Endothelial cell (in vitro differentiated cells): ENCODE measurements at regions not wholly inside any gene's neighbourhood (a gene's known extent, or its start where the extent isn't known, plus 50 kb on each side); places are given as distances from the start of the nearest gene placed in this dataset.

Source experiments
- DNase-seq: peaks from one replicate; pipeline ENCODE4 v3.0.0; 2021; ENCODE audit warnings: low spot score
- H3K27ac Mint-ChIP-seq: one replicate; pipeline ENCODE4 v1.8.0; 2021; ENCODE audit warnings: mixed read lengths, inconsistent platforms; ENCODE audit not compliant: unreplicated experiment
- H3K27me3 Mint-ChIP-seq: one replicate; pipeline ENCODE4 v1.8.0; 2021; ENCODE audit warnings: mild to moderate bottlenecking, moderate library complexity, mixed read lengths, inconsistent platforms; ENCODE audit not compliant: unreplicated experiment
- H3K36me3 Mint-ChIP-seq: one replicate; pipeline ENCODE4 v1.8.0; 2021; ENCODE audit warnings: mild to moderate bottlenecking, low read depth, mixed read lengths, inconsistent platforms; ENCODE audit not compliant: unreplicated experiment
- H3K4me1 Mint-ChIP-seq: one replicate; pipeline ENCODE4 v1.8.0; 2021; ENCODE audit warnings: mild to moderate bottlenecking, mixed read lengths, inconsistent platforms; ENCODE audit not compliant: unreplicated experiment
- H3K4me3 Mint-ChIP-seq: one replicate; pipeline ENCODE4 v1.8.0; 2021; ENCODE audit warnings: mild to moderate bottlenecking, mixed read lengths, inconsistent platforms; ENCODE audit not compliant: unreplicated experiment
- H3K9me3 Mint-ChIP-seq: one replicate; pipeline ENCODE4 v1.8.0; 2021; ENCODE audit warnings: mixed read lengths, inconsistent platforms; ENCODE audit not compliant: unreplicated experiment
- CTCF ChIP-seq: fragments of 200-600 bp; sonication (generic); IDR thresholded peaks from one replicate; pipeline ENCODE4 v1.5.0; 2021; ENCODE audit warnings: antibody characterized with exemption; ENCODE audit not compliant: unreplicated experiment

GRCh38 chr3:4220065-4220464 lies 83.1 kb upstream of the SETMAR start:
- no peaks in the 10 kb centered on the region for H3K36me3 Mint-ChIP-seq

GRCh38 chr3:4222574-4223175 lies 80.5 kb upstream of the SETMAR start:
- DNase-seq, result no peak
- no peaks in the 10 kb centered on the region for H3K4me1 Mint-ChIP-seq
- no peaks in the 10 kb centered on the region for H3K36me3 Mint-ChIP-seq
- H3K9me3 Mint-ChIP-seq, result peaks cover 5% of the 10 kb centered on the region
- no peak overlapping the region for H3K4me3 Mint-ChIP-seq
- TF ChIP-seq CTCF, result no peak
- peaks cover 3% of the 10 kb centered on the region for H3K27me3 Mint-ChIP-seq
- no peak overlapping the region for H3K27ac Mint-ChIP-seq

More at GRCh38 chr3:4220065-4220464, 83.1 kb upstream of the SETMAR start:
- no peaks in the 10 kb centered on the region for H3K4me1 Mint-ChIP-seq
- H3K27me3 Mint-ChIP-seq, result peaks cover 2% of the 10 kb centered on the region
- DNase-seq, result no peak
- no peak for TF ChIP-seq CTCF
- no peak overlapping the region for H3K4me3 Mint-ChIP-seq
- H3K9me3 Mint-ChIP-seq, result peaks cover 5% of the 10 kb centered on the region
- no peak overlapping the region for H3K27ac Mint-ChIP-seq

DNA sequence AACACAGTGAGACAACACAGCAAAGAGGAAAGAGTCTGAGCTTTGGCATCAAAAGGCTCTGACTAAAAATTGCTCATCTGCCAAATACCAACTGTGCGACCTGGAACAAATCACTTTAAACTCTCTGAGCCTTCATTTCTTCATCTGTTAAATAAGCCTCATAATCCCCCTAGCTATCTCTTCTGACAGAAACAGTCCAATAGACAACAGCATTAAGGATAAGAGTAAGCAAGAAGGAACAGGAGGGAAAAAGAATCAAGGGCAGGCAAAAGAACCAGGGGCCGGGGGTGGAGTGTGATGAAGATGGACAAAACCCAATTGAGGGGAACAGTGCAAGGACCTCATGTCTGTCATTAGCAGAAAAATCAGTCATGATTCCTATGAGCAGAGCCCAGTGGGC lies 79.4 kb upstream of the SETMAR start:
- H3K27me3 Mint-ChIP-seq, result peaks cover 3% of the 10 kb centered on the region
- H3K36me3 Mint-ChIP-seq, result no peaks in the 10 kb centered on the region
- TF ChIP-seq CTCF, result no peak
- no peak overlapping the region for H3K4me3 Mint-ChIP-seq
- no peaks in the 10 kb centered on the region for H3K4me1 Mint-ChIP-seq
- DNase-seq, result no peak
- H3K9me3 Mint-ChIP-seq, result peaks cover 5% of the 10 kb centered on the region
- H3K27ac Mint-ChIP-seq, result no peak overlapping the region

GRCh38 chr3:4224331-4224730 lies 78.8 kb upstream of the SETMAR start:
- H3K27me3 Mint-ChIP-seq, result peaks cover 3% of the 10 kb centered on the region
- DNase-seq, result no peak
- TF ChIP-seq CTCF, result no peak
- H3K36me3 Mint-ChIP-seq, result no peaks in the 10 kb centered on the region
- H3K4me3 Mint-ChIP-seq, result no peak overlapping the region
- peaks cover 5% of the 10 kb centered on the region for H3K9me3 Mint-ChIP-seq
- no peaks in the 10 kb centered on the region for H3K4me1 Mint-ChIP-seq
- H3K27ac Mint-ChIP-seq, result no peak overlapping the region

DNA sequence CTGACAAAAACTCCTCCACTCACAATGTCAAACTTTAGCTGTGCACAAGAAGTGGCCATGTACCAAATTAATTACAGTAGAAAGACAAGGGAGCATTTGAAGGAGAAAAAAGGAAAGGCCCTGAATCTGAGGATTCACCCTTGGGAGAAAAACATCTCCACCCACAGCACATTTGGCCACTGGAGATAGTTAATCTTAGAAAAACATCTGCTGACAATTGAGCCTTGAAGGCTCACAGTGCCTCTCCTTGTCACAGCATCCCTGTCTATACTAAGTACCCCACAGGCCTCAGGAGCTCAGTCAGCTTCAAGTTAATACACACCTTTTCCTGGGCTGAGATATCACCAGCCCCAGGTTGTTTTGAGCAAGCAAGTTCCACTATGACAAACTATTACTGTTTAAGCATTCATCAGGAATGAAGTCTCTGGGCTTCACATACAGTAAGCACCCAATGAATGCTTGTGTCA lies 78.1 kb upstream of the SETMAR start:
- Mint-ChIP-seq H3K4me1 (no peaks in the 10 kb centered on the region), H3K4me3 (no peak overlapping the region), H3K36me3 (no peaks in the 10 kb centered on the region), H3K9me3 (peaks cover 5% of the 10 kb centered on the region), H3K27ac (no peak overlapping the region), H3K27me3 (peaks cover 2% of the 10 kb centered on the region)
- TF ChIP-seq CTCF, result no peak
- no peak for DNase-seq
